Occipital lobe (tissue), 1 donor: ENCODE measurements at regions not wholly inside any gene's neighbourhood (a gene's known extent, or its start where the extent isn't known, plus 50 kb on each side); places are given as distances from the start of the nearest gene placed in this dataset.

Source experiments
- DNase-seq: peaks from one replicate; lab custom pipeline; 2025; lab: John Stamatoyannopoulos, UW

DNA sequence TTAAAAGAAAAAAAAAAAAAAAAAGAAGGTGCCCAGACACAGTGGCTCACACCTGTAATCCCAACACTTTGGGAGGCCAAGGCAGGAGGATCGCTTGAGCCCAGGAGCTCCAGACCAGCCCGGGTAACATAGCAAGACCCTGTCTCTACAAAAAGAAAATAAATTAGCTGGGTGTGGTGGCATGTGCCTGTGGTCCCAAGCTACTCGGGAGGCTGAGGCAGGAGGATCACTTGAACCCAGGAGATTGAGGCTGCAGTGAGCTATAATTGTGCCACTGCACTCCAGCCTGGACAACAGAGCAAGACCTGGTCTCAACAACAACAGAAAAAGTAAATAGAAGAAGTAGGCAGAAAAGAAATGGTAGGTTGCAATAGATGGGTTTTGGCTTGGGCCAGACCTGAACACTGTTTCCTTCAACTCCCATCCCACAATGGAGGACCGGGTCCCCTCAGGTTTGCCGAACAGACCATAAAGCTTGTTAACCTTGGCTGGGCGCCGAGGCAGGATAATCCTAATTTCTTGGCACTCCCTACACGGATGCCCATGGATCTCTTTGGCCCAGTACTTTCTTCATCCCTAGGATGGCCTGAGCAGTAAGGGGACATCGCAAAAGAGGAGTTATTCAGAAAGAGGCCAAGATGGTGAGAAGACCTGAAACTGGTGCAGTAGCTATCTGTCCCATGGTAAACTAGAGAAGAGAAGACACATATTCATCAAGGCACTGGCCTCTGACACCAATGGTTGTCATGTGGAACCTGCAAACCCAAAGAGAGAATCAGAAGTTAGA, 165.5 kb upstream of the CCND2 start:
- no peak for DNase-seq

DNA sequence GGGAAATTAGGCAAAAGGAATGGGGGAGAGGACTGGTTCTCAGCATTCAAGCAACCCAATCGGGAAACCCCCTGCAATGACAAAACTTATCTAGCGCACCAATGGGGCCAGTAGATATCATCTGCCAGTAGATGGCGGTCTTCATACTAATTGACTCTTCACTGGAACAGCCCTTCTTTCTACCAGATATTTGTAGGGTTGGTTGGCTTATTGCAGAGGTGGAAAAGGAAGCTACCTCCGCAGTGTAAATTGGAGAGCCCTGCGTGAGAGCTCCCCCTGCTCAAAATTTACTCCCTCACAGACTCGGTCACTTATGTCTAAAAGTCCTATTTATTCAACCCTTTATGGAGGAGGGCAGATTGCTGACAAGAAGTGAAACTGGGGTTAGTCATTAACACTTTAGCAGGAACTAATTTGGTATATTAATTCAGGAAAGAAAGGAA, 166.1 kb upstream of the CCND2 start:
- no peak for DNase-seq

DNA sequence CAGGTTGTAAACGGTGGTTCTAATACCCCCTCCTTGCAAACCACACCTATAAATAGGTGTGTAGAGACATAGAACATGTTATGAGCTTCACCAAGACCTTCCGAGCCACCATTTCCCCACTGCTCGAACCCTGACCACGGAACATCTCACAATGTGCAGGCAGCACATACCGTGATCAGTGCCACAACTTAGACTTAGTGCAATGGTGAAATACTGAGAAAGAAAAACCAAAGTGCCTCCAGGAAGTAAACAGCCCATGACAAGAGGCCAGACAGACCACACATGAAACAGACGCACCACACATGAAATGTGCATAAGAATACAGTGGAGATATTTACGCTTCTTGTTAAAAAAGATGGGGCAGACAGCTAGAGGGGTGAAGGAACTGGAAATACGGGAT, 166.9 kb upstream of the CCND2 start:
- DNase-seq, result no peak

DNA sequence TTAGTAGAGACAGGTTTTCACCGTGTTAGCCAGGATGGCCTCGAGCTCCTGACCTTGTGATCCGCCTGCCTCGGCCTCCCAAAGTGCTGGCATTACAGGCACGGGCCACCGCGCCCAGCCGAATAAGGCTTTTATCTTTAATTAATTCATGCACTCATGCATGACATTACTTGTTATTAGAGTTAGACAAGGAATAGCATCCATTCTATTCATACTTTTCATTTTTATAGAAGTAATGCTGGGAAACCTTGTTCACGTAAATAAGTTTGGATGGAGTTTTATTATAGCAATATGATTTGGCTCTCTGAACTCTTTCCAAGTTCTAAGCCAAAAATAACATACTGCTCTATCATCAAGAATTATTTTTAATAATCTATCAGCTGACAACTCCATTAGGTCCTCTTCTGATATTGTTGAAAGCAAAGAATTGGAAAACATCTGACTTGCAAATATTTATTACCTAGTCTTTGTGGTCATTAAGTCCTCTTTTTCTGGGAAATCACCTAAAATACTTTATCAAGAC, 168.8 kb upstream of the CCND2 start:
- no peak for DNase-seq

DNA sequence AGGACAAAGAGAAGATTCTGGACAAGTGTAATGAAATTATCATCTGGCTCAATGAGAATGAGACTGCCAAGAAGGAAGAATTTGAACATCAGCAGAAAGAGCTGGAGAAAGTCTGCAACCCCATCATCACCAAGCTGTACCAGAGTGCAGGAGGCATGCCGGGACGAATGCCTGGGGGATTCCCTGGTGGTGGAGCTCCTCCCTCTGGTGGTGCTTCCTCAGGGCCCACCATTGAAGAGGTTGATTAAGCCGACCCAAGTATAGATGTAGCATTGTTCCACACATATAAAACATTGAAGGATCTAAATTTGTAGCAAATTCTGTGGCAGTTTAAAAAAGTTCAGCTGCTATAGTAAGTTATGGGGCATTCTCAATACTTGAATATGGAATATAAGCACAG, 174.3 kb upstream of the CCND2 start:
- no peak for DNase-seq

GRCh38 chr12:4091016-4091743, 182.4 kb upstream of the CCND2 start:
- DNase-seq, result no peak

- no peak for DNase-seq
Measured at GRCh38 chr12:4089956-4090355, 183.6 kb upstream of the CCND2 start.

DNA sequence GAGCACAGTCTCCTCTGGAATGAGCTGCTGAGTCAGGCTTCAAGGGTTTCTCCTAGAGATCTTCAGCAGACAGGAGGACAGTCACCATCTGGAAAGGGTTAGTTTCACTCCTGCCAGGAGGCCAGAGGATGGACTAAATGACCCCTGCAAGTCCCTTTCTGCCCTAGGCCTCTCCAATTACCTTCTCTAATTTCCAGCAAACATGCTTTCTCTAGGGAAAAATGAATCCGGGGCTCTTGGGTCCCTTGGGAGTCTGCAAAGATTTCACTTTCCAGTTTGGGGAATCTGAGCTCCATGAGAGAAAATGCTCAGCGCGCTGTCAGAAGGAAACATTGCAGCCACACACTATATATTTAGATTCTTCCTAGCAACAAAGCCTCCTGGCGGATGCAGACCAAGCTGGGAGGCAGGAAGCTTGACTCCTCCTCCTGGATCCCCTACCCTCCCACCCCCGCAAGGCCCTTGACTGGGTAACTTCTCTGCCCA, 184.4 kb upstream of the CCND2 start:
- no peak for DNase-seq

DNA sequence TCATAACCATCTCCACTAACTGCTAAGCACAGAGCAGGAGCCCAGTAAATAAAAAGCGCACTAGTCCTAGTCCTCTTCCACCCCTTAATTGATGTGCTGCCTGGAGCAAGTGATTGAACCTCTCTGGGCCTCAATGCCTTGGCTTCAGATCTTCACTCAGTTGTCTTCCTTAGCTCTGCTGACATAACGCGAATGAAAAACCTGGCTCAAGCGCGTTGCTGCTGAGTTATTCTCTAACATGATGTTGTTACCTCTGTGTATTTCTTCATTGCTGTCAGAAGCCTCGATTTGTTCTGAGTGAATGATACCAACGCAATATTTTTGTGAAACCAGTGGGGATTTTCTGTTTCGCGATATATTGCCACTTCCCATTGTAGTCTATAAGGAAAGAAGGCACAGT, 185.1 kb upstream of the CCND2 start:
- no peak for DNase-seq

- no peak for DNase-seq
Measured at GRCh38 chr12:4086481-4086880, 187.1 kb upstream of the CCND2 start.

- DNase-seq, result no peak
Measured at GRCh38 chr12:4084573-4084972, 189.0 kb upstream of the CCND2 start.

GRCh38 chr12:4082809-4083403, 190.7 kb upstream of the CCND2 start:
- no peak for DNase-seq

- DNase-seq, result no peak
Measured at GRCh38 chr12:4080213-4080612, 193.3 kb upstream of the CCND2 start.

DNA sequence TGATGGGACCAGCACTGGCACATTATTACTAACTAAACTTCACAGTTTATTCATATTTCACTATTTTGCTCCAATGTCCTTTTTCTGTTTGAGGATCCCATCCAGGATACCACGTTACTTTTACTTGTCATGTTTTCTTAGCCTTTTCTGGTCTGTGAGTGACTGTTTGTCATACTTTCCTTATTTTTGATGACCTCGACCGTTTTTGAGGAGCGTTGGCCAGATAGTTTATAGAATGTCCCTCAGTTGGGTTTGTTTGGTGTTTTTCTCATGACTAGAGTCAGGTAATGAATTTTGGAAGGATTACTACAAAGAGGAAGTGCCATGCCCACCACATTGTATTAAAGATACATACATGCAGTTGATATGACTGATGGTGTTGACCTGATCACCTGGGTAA, 199.4 kb upstream of the CCND2 start:
- no peak for DNase-seq

DNA sequence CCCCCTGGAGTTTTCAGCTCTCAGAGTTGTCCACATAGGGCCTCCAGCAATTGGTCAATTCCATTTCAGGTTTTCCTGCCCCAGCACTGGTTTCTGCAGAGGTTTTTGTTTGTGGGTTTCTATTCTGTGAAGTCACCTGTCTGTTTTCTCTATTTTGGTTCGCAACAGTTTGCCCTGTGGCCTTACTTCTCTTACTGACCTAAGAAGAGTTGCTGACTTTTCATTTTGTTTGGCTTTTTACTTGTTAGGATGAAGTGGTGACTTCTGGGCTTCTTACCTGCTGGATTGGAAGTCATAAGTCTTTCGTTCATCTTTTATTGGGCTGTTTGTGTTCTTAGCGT, 196.4 kb upstream of the PARP11 start:
- no peak for DNase-seq

DNA sequence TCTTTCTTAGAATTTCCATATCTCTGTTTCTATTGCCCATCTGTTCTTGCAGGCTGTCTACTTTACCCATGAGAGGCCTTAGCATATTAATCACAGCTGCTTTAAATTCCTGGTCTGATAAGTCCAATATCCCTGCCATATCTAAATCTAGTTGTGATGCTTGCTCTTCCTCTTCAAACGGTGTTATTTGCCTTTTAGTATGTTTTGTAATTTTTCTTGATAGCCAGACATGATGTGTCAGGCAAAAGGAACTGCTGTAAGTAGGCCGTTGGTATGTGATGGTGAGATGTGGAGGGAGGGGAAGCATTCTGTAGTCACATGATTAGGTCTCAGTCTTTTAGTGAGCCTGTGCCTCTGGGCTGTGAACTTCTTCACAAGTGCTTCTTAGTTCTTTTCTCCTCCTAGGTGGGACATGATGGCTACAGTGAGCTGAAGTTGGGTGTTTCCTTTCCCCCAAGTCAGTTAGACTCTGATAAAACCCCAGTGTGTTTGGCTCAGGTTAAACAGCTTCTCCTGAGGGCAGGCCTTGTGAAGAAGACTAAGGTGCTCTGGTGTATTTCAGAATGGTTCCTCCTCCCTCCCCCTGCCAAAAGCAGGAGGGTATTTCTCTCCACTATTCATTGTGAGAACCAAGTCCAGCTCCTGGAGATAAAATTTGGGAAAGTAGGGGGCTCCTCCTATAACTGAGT, 195.9 kb upstream of the PARP11 start:
- no peak for DNase-seq

DNA sequence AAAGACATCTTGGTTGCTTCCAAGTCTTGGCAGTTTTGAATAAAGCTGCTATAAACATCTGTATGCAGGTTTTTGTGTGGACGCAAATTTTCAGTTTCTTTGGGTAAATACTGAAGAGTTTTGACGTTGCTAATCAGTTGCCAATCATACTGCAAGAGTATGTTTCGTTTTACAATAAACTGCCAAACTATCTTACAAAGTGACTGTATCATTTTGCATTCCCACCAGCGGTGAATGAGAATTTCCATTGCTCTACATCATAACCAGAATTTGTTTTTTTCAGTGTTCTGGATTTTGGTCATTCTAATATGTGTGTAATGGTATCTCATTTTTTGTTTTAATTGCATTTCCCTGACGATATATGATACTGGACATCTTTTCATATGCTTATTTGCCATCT, 190.8 kb upstream of the PARP11 start:
- no peak for DNase-seq

GRCh38 chr12:4059898-4060568, 186.8 kb upstream of the PARP11 start:
- DNase-seq, result no peak

GRCh38 chr12:4056910-4057845, 184.0 kb upstream of the PARP11 start:
- no peak for DNase-seq

DNA sequence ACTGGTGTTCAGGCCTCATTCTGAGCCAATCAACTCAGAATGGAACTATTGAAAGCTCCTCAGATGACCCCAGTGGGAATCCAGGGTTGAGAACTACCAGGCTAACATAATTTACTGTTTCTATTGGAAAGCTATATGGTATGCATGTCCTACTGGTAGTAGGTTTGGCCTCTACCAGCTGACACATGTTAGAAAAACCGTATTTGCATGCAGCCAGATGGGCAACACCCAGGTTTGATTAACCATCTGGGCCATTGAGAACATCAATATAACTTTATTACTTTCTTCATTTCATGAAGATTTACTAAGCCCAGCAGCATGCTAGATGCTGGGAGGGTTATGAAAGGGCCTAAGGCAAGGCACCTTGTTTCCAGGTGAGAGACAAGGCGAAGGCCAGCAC, 181.4 kb upstream of the PARP11 start:
- DNase-seq, result no peak
